ENCODE measurements at regions not wholly inside any gene's neighbourhood (a gene's known extent, or its start where the extent isn't known, plus 50 kb on each side); places are given as distances from the start of the nearest gene placed in this dataset.

- no peak for TF ChIP-seq CTCF (IDR thresholded peaks at IDR 0.05; ENCODE audit: borderline replicate concordance, extremely low read depth, low read length, poor library complexity, severe bottlenecking)
- no peak for TF ChIP-seq EZH2 (IDR thresholded peaks at IDR 0.05; ENCODE audit: borderline replicate concordance, low read depth, low read length, severe bottlenecking)
These were observed 1554.8 kb downstream of the KCNT2 start for GRCh38 chr1:195053478-195053877.
